ENCODE measurements at regions not wholly inside any gene's neighbourhood (a gene's known extent, or its start where the extent isn't known, plus 50 kb on each side); places are given as distances from the start of the nearest gene placed in this dataset.

- DNase-seq (no peak), ATAC-seq (ENCODE audit: poor library complexity) (no peak)
- H3K9me3 Mint-ChIP-seq = no peaks in the 10 kb centered on the region
- Histone ChIP-seq H3K4me3 (ENCODE audit: low read length) (no peak overlapping the region), H3K27ac (ENCODE audit: low read depth in 1 of 2, low read length in 2 of 2) (no peak overlapping the region), H3K9me3 (ENCODE audit: control insufficient read depth in 1 of 2, insufficient read depth in 1 of 2, low read length in 2 of 2) (peaks cover 0 to 8% of the 10 kb centered on the region in 2 experiments), H3K27me3 (ENCODE audit: control insufficient read depth in 1 of 2, insufficient read depth in 2 of 2, low read length in 2 of 2) (no peaks in the 10 kb centered on the region), H3K36me3 (ENCODE audit: insufficient read depth, low read length) (no peaks in the 10 kb centered on the region), H3K4me1 (ENCODE audit: insufficient read depth, low read length) (no peaks in the 10 kb centered on the region)
- CTCF ChIA-PET = no interaction called here
- no peak overlapping the region for H3K27ac Mint-ChIP-seq
- H3K4me1 Mint-ChIP-seq (ENCODE audit: low read depth) = no peaks in the 10 kb centered on the region
- no peak for TF ChIP-seq CTCF (IDR thresholded peaks at IDR 0.05)
- no peaks in the 10 kb centered on the region for H3K36me3 Mint-ChIP-seq (ENCODE audit: low read depth)
- POLR2A ChIA-PET = no interaction called here
- H3K27me3 Mint-ChIP-seq = peaks cover 3% of the 10 kb centered on the region
- H3K4me3 Mint-ChIP-seq = no peak overlapping the region
- intact Hi-C loops (cut with DNase I, micrococcal nuclease) = no loop called here
Measured at GRCh38 chr2:506866-507265, 170.3 kb downstream of the TMEM18 start.

GRCh38 chr2:506451-506850 is 170.8 kb downstream of the TMEM18 start:
- ATAC-seq (ENCODE audit: poor library complexity) (no peak), DNase-seq (no peak)
- Mint-ChIP-seq H3K27me3 (peaks cover 3% of the 10 kb centered on the region), H3K4me1 (ENCODE audit: low read depth) (no peaks in the 10 kb centered on the region), H3K36me3 (ENCODE audit: low read depth) (no peaks in the 10 kb centered on the region), H3K9me3 (no peaks in the 10 kb centered on the region), H3K27ac (no peak overlapping the region), H3K4me3 (no peak overlapping the region)
- intact Hi-C loops (cut with DNase I, micrococcal nuclease) = no loop called here
- Histone ChIP-seq H3K4me3 (ENCODE audit: low read length) (no peak overlapping the region), H3K9me3 (ENCODE audit: control insufficient read depth in 1 of 2, insufficient read depth in 1 of 2, low read length in 2 of 2) (peaks cover 0 to 8% of the 10 kb centered on the region in 2 experiments), H3K27me3 (ENCODE audit: control insufficient read depth in 1 of 2, insufficient read depth in 2 of 2, low read length in 2 of 2) (no peaks in the 10 kb centered on the region), H3K36me3 (ENCODE audit: insufficient read depth, low read length) (no peaks in the 10 kb centered on the region), H3K27ac (ENCODE audit: low read depth in 1 of 2, low read length in 2 of 2) (no peak overlapping the region), H3K4me1 (ENCODE audit: insufficient read depth, low read length) (no peaks in the 10 kb centered on the region)
- no peak for TF ChIP-seq CTCF (IDR thresholded peaks at IDR 0.05)
- ChIA-PET CTCF (no interaction called here), POLR2A (no interaction called here)

GRCh38 chr2:505941-506340 is 171.3 kb downstream of the TMEM18 start:
- no peak overlapping the region for H3K4me3 Mint-ChIP-seq
- H3K9me3 Mint-ChIP-seq = no peaks in the 10 kb centered on the region
- no peak for DNase-seq
- CTCF ChIA-PET = no interaction called here
- Histone ChIP-seq H3K4me3 (ENCODE audit: low read length) (no peak overlapping the region), H3K9me3 (ENCODE audit: control insufficient read depth in 1 of 2, insufficient read depth in 1 of 2, low read length in 2 of 2) (peaks cover 0 to 8% of the 10 kb centered on the region in 2 experiments), H3K27ac (ENCODE audit: low read depth in 1 of 2, low read length in 2 of 2) (no peak overlapping the region), H3K36me3 (ENCODE audit: insufficient read depth, low read length) (no peaks in the 10 kb centered on the region), H3K27me3 (ENCODE audit: control insufficient read depth in 1 of 2, insufficient read depth in 2 of 2, low read length in 2 of 2) (no peaks in the 10 kb centered on the region), H3K4me1 (ENCODE audit: insufficient read depth, low read length) (no peaks in the 10 kb centered on the region)
- intact Hi-C loops (cut with DNase I, micrococcal nuclease) = no loop called here
- no peak for TF ChIP-seq CTCF (IDR thresholded peaks at IDR 0.05)
- H3K27ac Mint-ChIP-seq = no peak overlapping the region
- ATAC-seq (ENCODE audit: poor library complexity) = no peak
- H3K4me1 Mint-ChIP-seq (ENCODE audit: low read depth) = no peaks in the 10 kb centered on the region
- POLR2A ChIA-PET = no interaction called here
- peaks cover 3% of the 10 kb centered on the region for H3K27me3 Mint-ChIP-seq
- no peaks in the 10 kb centered on the region for H3K36me3 Mint-ChIP-seq (ENCODE audit: low read depth)

Measured in CD4-positive, alpha-beta T cell (primary cell).